ENCODE measurements at regions not wholly inside any gene's neighbourhood (a gene's known extent, or its start where the extent isn't known, plus 50 kb on each side); places are given as distances from the start of the nearest gene placed in this dataset.

DNA sequence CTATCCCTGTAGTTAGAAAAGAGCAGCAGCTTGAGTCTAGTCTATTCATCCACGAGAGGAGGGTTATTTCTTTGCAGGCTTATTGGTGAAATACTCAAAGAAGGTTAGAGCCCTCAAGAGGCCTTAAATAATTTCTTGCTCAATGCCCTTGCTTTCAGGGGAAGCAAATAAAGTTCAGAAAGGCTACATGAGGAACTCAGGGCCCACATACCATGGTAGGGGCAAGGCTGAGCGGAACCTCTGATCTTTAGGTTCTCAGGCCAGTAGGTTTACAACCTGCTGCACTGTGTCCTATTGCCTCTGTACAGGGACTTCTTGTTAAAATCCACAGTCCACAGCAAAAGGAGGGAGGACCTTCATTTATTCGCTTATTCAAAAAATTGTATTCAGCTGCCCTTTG is 101.7 kb downstream of the ADAMTS15 start:
- Histone ChIP-seq H3K27me3 (no peaks in the 10 kb centered on the region), H3K27ac (peak overlapping the region in 1 of 4 donors; percentile 61), H3K4me1 (peaks cover 13 to 15% of the 10 kb centered on the region in 2 donors), H3K9me3 (no peaks in the 10 kb centered on the region), H3K36me3 (no peaks in the 10 kb centered on the region), H3K4me3 (no peak overlapping the region)
- ATAC-seq = no peak
- in situ Hi-C loops (cut with MboI; ENCODE audit: low sequenced_read_pairs in 4 of 4) (no loop called here), intact Hi-C loops (cut with DNase I; ENCODE audit: low total_unique reads) (no loop called here)
- TF ChIP-seq, protein P1, sequence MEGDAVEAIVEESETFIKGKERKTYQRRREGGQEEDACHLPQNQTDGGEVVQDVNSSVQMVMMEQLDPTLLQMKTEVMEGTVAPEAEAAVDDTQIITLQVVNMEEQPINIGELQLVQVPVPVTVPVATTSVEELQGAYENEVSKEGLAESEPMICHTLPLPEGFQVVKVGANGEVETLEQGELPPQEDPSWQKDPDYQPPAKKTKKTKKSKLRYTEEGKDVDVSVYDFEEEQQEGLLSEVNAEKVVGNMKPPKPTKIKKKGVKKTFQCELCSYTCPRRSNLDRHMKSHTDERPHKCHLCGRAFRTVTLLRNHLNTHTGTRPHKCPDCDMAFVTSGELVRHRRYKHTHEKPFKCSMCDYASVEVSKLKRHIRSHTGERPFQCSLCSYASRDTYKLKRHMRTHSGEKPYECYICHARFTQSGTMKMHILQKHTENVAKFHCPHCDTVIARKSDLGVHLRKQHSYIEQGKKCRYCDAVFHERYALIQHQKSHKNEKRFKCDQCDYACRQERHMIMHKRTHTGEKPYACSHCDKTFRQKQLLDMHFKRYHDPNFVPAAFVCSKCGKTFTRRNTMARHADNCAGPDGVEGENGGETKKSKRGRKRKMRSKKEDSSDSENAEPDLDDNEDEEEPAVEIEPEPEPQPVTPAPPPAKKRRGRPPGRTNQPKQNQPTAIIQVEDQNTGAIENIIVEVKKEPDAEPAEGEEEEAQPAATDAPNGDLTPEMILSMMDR (IDR thresholded peaks at IDR 0.05 in 4 of 5, conservative IDR thresholded peaks at IDR 0.05 in 1 of 5) = no peak
- TF ChIP-seq POLR2A (IDR thresholded peaks at IDR 0.05) = no peak
- DNase-seq = no peak

DNA sequence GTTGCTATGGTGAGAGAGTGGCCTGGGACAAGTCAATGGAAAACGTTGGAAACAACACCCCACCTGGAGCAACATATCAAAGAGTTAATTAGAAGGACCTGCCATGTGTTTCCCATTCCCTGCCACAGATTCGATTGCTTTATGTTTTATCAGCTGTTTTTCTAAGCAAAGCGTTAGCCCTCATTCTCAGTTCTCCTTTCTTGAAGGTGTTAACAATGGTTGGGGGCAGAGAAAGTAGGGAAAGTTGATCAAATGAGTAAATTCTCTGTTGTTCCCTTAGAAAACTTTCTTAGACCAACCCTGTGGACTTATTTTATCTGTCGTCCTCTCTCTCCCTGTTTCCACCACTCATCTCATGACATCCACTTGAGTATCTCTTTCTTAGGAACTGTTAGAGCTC is 102.5 kb downstream of the ADAMTS15 start:
- DNase-seq = no peak
- intact Hi-C loops (cut with DNase I; ENCODE audit: low total_unique reads) = no loop called here
- Histone ChIP-seq H3K9me3 (no peaks in the 10 kb centered on the region), H3K36me3 (no peaks in the 10 kb centered on the region), H3K27ac (no peak overlapping the region), H3K4me1 (peaks cover 13 to 15% of the 10 kb centered on the region in 2 donors), H3K27me3 (no peaks in the 10 kb centered on the region), H3K4me3 (no peak overlapping the region)
- no peak for ATAC-seq
- TF ChIP-seq, protein P1 (IDR thresholded peaks at IDR 0.05 in 4 of 5, conservative IDR thresholded peaks at IDR 0.05 in 1 of 5) = no peak
- no peak for TF ChIP-seq POLR2A (IDR thresholded peaks at IDR 0.05)
- in situ Hi-C loops (cut with MboI; ENCODE audit: low sequenced_read_pairs in 4 of 4) = no loop called here

DNA sequence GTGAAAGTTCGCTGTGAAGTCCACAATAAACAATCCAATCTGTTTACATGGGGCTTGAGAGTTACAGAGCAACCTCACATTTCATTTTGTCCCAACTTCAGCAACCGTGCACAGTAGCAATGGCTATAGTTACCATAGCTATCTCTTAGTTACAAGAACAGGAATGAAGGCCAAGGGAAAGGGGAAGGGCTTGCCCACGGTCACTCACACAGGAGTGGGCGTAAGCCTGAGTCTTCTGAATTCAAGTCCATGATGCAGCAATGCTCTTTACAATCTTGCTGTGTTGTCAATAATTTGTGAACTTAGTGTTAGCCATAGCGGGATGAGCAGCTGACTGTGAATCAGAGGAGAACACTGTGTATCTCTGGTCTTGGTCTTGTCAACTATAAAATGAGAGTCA is 102.9 kb downstream of the ADAMTS15 start:
- intact Hi-C loops (cut with DNase I; ENCODE audit: low total_unique reads) = no loop called here
- Histone ChIP-seq H3K4me3 (no peak overlapping the region), H3K27me3 (no peaks in the 10 kb centered on the region), H3K4me1 (peaks cover 13 to 15% of the 10 kb centered on the region in 2 donors), H3K9me3 (no peaks in the 10 kb centered on the region), H3K27ac (no peak overlapping the region), H3K36me3 (no peaks in the 10 kb centered on the region)
- no peak for ATAC-seq
- no peak for DNase-seq
- TF ChIP-seq POLR2A (IDR thresholded peaks at IDR 0.05) = no peak
- TF ChIP-seq, protein P1 (IDR thresholded peaks at IDR 0.05 in 4 of 5, conservative IDR thresholded peaks at IDR 0.05 in 1 of 5) = no peak
- in situ Hi-C loops (cut with MboI; ENCODE audit: low sequenced_read_pairs in 4 of 4) = no loop called here

DNA sequence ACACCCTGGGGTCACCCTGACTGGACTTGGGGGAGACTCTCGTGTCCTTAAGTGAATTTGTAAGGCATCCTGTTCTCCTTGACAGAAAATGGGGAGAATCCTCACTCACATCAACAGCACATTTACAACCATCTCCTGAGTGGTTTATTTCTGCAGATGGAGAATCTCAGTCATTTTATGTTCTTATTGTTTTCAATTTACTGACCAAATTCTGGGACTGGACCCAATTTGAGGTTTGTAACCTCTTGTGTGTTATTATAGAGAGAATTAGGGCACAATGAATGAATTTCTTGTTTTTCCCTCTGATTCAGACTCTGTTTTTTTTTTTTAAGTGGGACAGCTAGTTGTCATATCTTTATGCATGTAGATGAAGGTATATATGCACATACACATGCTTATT is 104.9 kb downstream of the ADAMTS15 start:
- Histone ChIP-seq H3K9me3 (no peaks in the 10 kb centered on the region), H3K36me3 (no peaks in the 10 kb centered on the region), H3K4me1 (peaks cover 13 to 15% of the 10 kb centered on the region in 2 donors), H3K4me3 (no peak overlapping the region), H3K27ac (no peak overlapping the region), H3K27me3 (no peaks in the 10 kb centered on the region)
- in situ Hi-C loops (cut with MboI; ENCODE audit: low sequenced_read_pairs in 4 of 4) (no loop called here), intact Hi-C loops (cut with DNase I; ENCODE audit: low total_unique reads) (no loop called here)
- no peak for TF ChIP-seq POLR2A (IDR thresholded peaks at IDR 0.05)
- TF ChIP-seq, protein P1 (IDR thresholded peaks at IDR 0.05 in 4 of 5, conservative IDR thresholded peaks at IDR 0.05 in 1 of 5) = no peak
- ATAC-seq = no peak
- no peak for DNase-seq

All from gastrocnemius medialis (tissue), 4 donors.